HepG2 (cell line): ENCODE measurements at regions not wholly inside any gene's neighbourhood (a gene's known extent, or its start where the extent isn't known, plus 50 kb on each side); places are given as distances from the start of the nearest gene placed in this dataset.

Experiments used
- ATF2 ChIP-seq: sonication (generic); formaldehyde crosslinking; IDR thresholded peaks from 2 replicates; pipeline ENCODE4 v1.4.0; 2020; ENCODE audit warnings: missing genetic modification reagents
- ATRX ChIP-seq: sonication (generic); formaldehyde crosslinking; IDR thresholded peaks from 2 replicates; pipeline ENCODE4 v1.4.0; 2020; ENCODE audit warnings: missing genetic modification reagents, borderline replicate concordance
- BORCS8-MEF2B ChIP-seq: sonication (generic); formaldehyde crosslinking; IDR thresholded peaks from 2 replicates; pipeline ENCODE4 v1.8.0; 2022; ENCODE audit warnings: mild to moderate bottlenecking, missing genetic modification reagents
- ELF3 ChIP-seq: IDR thresholded peaks from 2 replicates; pipeline ENCODE4 v1.6.1; 2016; ENCODE audit warnings: missing genetic modification reagents, missing compliant biosample characterization
- FOXC1 ChIP-seq: sonication (generic); formaldehyde crosslinking; IDR thresholded peaks from 2 replicates; pipeline ENCODE4 v1.8.0; 2022; ENCODE audit warnings: mild to moderate bottlenecking, missing genetic modification reagents, borderline replicate concordance
- GATAD2A ChIP-seq: IDR thresholded peaks from 2 replicates; pipeline ENCODE4 v1.6.1; 2016
- HNF4A ChIP-seq: sonication (generic); formaldehyde crosslinking; IDR thresholded peaks from 2 replicates; pipeline ENCODE4 v1.4.0; 2020; ENCODE audit warnings: missing genetic modification reagents
- HNRNPK ChIP-seq: fragments of 200-400 bp; formaldehyde crosslinking; IDR thresholded peaks from 2 replicates; pipeline ENCODE4 v1.6.1; 2018; ENCODE audit warnings: low read length, low read depth, moderate library complexity, mild to moderate bottlenecking; ENCODE audit not compliant: poor library complexity, severe bottlenecking
- MTERF4 ChIP-seq: sonication (generic); formaldehyde crosslinking; IDR thresholded peaks from 2 replicates; pipeline ENCODE4 v1.8.0; 2023; ENCODE audit warnings: mild to moderate bottlenecking, missing genetic modification reagents
- PATZ1 ChIP-seq: sonication (generic); formaldehyde crosslinking; IDR thresholded peaks from 2 replicates; pipeline ENCODE4 v1.4.0; 2020; ENCODE audit warnings: missing genetic modification reagents
- PPARG ChIP-seq: conservative IDR thresholded peaks from 2 replicates; pipeline ENCODE4 v1.6.1; 2016; ENCODE audit warnings: missing biosample characterization, missing genetic modification reagents
- RFX3 ChIP-seq: IDR thresholded peaks from 2 replicates; pipeline ENCODE4 v1.6.1; 2016; ENCODE audit warnings: missing biosample characterization, missing genetic modification reagents
- RFXANK ChIP-seq: IDR thresholded peaks from 2 replicates; pipeline ENCODE4 v1.6.1; 2016
- SYNCRIP ChIP-seq: fragments of 200-400 bp; formaldehyde crosslinking; IDR thresholded peaks from 2 replicates; pipeline ENCODE4 v1.6.1; 2018; ENCODE audit warnings: mild to moderate bottlenecking, low read depth, low read length; ENCODE audit not compliant: insufficient read depth
- TARDBP ChIP-seq: sonication (generic); formaldehyde crosslinking; IDR thresholded peaks from 2 replicates; pipeline ENCODE4 v1.8.0; 2022; ENCODE audit warnings: mild to moderate bottlenecking, missing genetic modification reagents
- ZBTB3 ChIP-seq: sonication (generic); formaldehyde crosslinking; IDR thresholded peaks from 2 replicates; pipeline ENCODE4 v1.4.0; 2020; ENCODE audit warnings: low read depth, mild to moderate bottlenecking, moderate library complexity, missing genetic modification reagents, borderline replicate concordance
- ZNF256 ChIP-seq: sonication (generic); formaldehyde crosslinking; conservative IDR thresholded peaks from 2 replicates; pipeline ENCODE4 v1.4.0; 2020; ENCODE audit warnings: missing genetic modification reagents
- ZNF276 ChIP-seq: sonication (generic); formaldehyde crosslinking; IDR thresholded peaks from 2 replicates; pipeline ENCODE4 v1.4.0; 2020; ENCODE audit warnings: mild to moderate bottlenecking, low read depth, missing genetic modification reagents
- ZNF326 ChIP-seq: sonication (generic); formaldehyde crosslinking; IDR thresholded peaks from 2 replicates; pipeline ENCODE4 v1.4.0; 2020; ENCODE audit warnings: missing genetic modification reagents, borderline replicate concordance
- ZNF337 ChIP-seq: sonication (generic); formaldehyde crosslinking; IDR thresholded peaks from 2 replicates; pipeline ENCODE4 v1.5.1; 2020; ENCODE audit warnings: missing genetic modification reagents, low read depth, mild to moderate bottlenecking, borderline replicate concordance
- ZNF776 ChIP-seq: sonication (generic); formaldehyde crosslinking; IDR thresholded peaks from 2 replicates; pipeline ENCODE4 v1.4.0; 2020; ENCODE audit warnings: mild to moderate bottlenecking, missing genetic modification reagents
- ZNF800 ChIP-seq: sonication (generic); formaldehyde crosslinking; IDR thresholded peaks from 2 replicates; pipeline ENCODE4 v1.4.0; 2020; ENCODE audit warnings: missing genetic modification reagents

- TF ChIP-seq ZNF337 (CRISPR knock-in tag) (no peak), RFX3 (no peak), ELF3 (CRISPR knock-in tag) (peak; percentile 76), FOXC1 (CRISPR knock-in tag) (peak; percentile 70), ZNF326 (CRISPR knock-in tag) (no peak), ZNF800 (CRISPR knock-in tag) (no peak), HNRNPK (no peak), ATRX (CRISPR knock-in tag) (no peak), TARDBP (CRISPR knock-in tag) (peak; percentile 97), RFXANK (no peak), ZNF276 (CRISPR knock-in tag) (peak; percentile 72; the same call in 1 of the 2 replicates), PATZ1 (CRISPR knock-in tag) (peak; percentile 98), ZBTB3 (CRISPR knock-in tag) (peak; percentile 37; the same call in 1 of the 2 replicates), GATAD2A (CRISPR knock-in tag) (peak; percentile 99), ATF2 (CRISPR knock-in tag) (peak; percentile 91), MTERF4 (CRISPR knock-in tag) (no peak; the same call in 1 of the 2 replicates), ZNF776 (no peak), HNF4A (CRISPR knock-in tag) (peak; percentile 84), PPARG (CRISPR knock-in tag) (peak; percentile 73; the same call in 1 of the 2 replicates), ZNF256 (CRISPR knock-in tag) (no peak), SYNCRIP (no peak), BORCS8-MEF2B (CRISPR knock-in tag) (peak; percentile 96)
Observed at GRCh38 chr2:43018179-43019024, 208.0 kb downstream of the ZFP36L2 start (continued).
